Motor neuron (in vitro differentiated cells): ENCODE measurements at regions not wholly inside any gene's neighbourhood (a gene's known extent, or its start where the extent isn't known, plus 50 kb on each side); places are given as distances from the start of the nearest gene placed in this dataset.
"Not testable (repeated sequence)": the region's sequence is repeated elsewhere in the genome, so short reads cannot be mapped to it uniquely, and the experiment has no call there.

Experiments
- ATAC-seq, 8 experiments: fragments of 200-7000 bp; cut with Tn5 transposase; replicated peaks in 6 of 8; 2 replicates each; pipeline ENCODE4 v1.8.0; 2021; ENCODE audit warnings: mild to moderate bottlenecking in 8 of 8, moderate library complexity in 8 of 8
- H3K27ac ChIP-seq, 2 donors: fragments of 250-450 bp; sonication (Bioruptor Pico); 2 replicates each; pipeline ENCODE4 v1.9.0; 2021; ENCODE audit warnings: antibody characterized with exemption in 2 of 2, mild to moderate bottlenecking in 2 of 2, moderate library complexity in 1 of 2
- H3K4me1 ChIP-seq, 2 donors: fragments of 250-450 bp; sonication (Bioruptor Pico); replicated peaks in 1 of 2; 2 replicates each; pipeline ENCODE4 v1.6.1; 2021; ENCODE audit warnings: antibody characterized with exemption in 2 of 2, mild to moderate bottlenecking in 2 of 2, moderate library complexity in 1 of 2
- H3K4me3 ChIP-seq, 5 donors: fragments of 250-450 bp; sonication (Bioruptor Pico); 2 replicates each; pipeline ENCODE4 v1.9.0; 2021; ENCODE audit warnings: antibody characterized with exemption in 5 of 5, mild to moderate bottlenecking in 5 of 5, moderate library complexity in 4 of 5
- WGBS, 10 experiments: fragments of 450-650 bp; shearing (Covaris generic); methylation state at CpG; one replicate each; pipeline ENCODE4 v1.0.0; 2022; 5-methylcytosine and 5-hydroxymethylcytosine counted together
- in situ Hi-C, 9 experiments: fragments of 400-800 bp; cut with MboI; loops; one replicate each; pipeline ENCODE4 v1.15.0; 2021; ENCODE audit warnings: low sequenced_read_pairs in 9 of 9, low pct_unique_long_range_greater_than_20kb in 2 of 9; ENCODE audit not compliant: unreplicated experiment in 9 of 9

DNA sequence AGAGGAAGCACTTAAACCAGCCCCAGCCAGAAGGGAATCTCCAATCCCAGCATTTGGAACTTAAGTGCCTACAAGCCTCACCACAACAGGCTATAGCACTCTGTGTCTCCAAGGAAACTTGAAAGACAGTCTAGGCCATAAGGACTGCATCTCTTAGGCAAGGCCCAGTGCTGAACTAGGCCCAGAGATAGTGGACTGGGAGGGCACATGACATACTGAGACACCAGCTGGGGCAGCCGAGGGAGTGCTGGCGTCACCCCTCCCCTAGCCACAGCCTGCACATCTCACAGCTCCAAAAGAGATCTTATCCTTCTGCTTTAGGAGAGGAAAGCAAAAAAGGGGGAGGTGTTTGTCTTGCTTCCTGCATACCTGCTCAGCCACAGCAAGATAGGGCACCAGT is 618.5 kb downstream of the COL12A1 start:
- H3K4me3 ChIP-seq: no peak overlapping the region
- no peak overlapping the region for H3K27ac ChIP-seq
- no peaks in the 10 kb centered on the region for H3K4me1 ChIP-seq
- no peak for ATAC-seq
- WGBS, 10 experiments: 76 to 100% methylated on average over 1 to 2 of the region's 2 CpGs; no CpG with 5 or more reads in 8 of the 10 experiments
- in situ Hi-C loops: loop anchor here in 1 of 9 experiments (25.0 kb wide), 1 partner anchor 175 kb away; no protein-coding TSS in a partner anchor

DNA sequence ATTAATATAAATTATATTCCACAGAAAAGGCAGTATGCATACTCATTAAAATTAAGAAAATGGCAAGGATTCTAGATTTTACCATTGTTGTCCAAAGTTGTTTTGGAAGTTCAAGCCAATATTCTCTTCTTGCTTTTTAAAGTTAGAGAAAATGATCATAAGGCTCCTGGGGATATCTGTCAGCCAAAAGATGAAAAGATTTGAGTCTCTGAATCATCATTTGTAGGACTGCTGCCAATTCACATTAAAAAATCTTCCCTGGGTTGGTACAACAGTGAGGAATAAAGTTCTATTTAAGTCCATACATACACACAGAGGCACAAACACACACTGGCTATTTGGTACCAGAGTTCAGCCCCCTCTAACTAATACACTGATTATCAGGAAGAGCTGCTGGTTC is 620.1 kb downstream of the COL12A1 start:
- Histone ChIP-seq H3K27ac (no peak overlapping the region), H3K4me1 (no peaks in the 10 kb centered on the region), H3K4me3 (no peak overlapping the region)
- no peak for ATAC-seq
- in situ Hi-C loops: loop anchor here in 1 of 9 experiments (25.0 kb wide), 1 partner anchor 173 kb away; no protein-coding TSS in a partner anchor

DNA sequence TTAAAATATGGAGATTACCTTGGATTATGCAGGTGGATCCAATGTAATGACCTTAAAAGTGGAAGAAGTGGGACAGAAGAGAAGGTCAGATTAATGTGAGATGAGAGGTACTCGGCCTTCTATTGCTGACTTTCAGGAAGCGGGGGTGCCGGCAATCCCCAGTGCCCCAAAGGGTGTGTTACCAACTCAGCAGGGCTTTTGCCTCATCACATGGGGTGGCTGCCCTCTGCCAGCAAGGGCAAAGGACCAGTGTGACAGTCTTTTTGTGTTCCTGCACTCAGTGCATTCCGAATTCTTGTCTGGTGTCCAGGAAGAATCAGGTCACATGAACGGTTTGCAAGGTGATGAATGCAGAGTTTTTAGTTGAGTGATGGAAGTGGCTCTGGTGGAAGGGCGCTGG is 624.2 kb downstream of the COL12A1 start:
- in situ Hi-C loops: loop anchor here in 1 of 9 experiments (25.0 kb wide), 1 partner anchor 169 kb away; no protein-coding TSS in a partner anchor
- ATAC-seq: no peak
- H3K27ac ChIP-seq: no peak overlapping the region
- 43 to 95% (median 84%) methylated on average over 1 to 6 of the region's 6 CpGs for WGBS, 10 experiments
- no peak overlapping the region for H3K4me3 ChIP-seq
- no peaks in the 10 kb centered on the region for H3K4me1 ChIP-seq

DNA sequence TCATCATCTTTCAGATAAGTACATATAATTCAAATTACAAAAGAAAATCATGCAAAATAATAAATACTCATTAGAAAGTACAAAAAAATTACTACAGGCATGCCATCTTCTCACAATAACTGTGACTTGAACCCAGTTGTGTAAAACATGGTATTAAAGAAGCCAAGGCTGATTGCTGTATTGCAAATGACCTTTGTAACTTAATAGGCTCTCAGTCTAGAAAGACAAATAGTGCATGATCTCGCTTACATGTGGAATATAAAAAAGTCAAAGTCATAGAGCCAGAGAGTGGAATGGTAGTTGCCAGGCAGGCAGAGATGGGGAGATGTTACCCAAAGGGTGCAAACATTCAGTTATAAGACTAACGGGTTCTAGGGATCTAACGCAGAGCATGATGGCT is 626.1 kb downstream of the COL12A1 start:
- Histone ChIP-seq H3K27ac (no peak overlapping the region), H3K4me1 (no peaks in the 10 kb centered on the region), H3K4me3 (no peak overlapping the region)
- no peak for ATAC-seq
- in situ Hi-C loops: loop anchor here in 1 of 9 experiments (25.0 kb wide), 1 partner anchor 167 kb away; no protein-coding TSS in a partner anchor
- 50 to 100% (median 85%) methylated on average over 1 to 3 of the region's 3 CpGs for WGBS, 10 experiments

- no peaks in the 10 kb centered on the region for H3K4me1 ChIP-seq
- no peak for ATAC-seq
- WGBS, 10 experiments: 64 to 100% (median 100%) methylated on average over 1 to 2 of the region's 2 CpGs; no CpG with 5 or more reads in 3 of the 10 experiments
- H3K4me3 ChIP-seq: no peak overlapping the region
- H3K27ac ChIP-seq: no peak overlapping the region
- in situ Hi-C loops: loop anchor here in 1 of 9 experiments (25.0 kb wide), 1 partner anchor 167 kb away; no protein-coding TSS in a partner anchor
Measured at GRCh38 chr6:74579047-74579446, 626.8 kb downstream of the COL12A1 start.

GRCh38 chr6:74578339-74578738 is 627.5 kb downstream of the COL12A1 start:
- Histone ChIP-seq H3K4me1 (no peaks in the 10 kb centered on the region), H3K27ac (no peak overlapping the region), H3K4me3 (no peak overlapping the region)
- in situ Hi-C loops: loop anchor here in 1 of 9 experiments (25.0 kb wide), 1 partner anchor 166 kb away; no protein-coding TSS in a partner anchor
- ATAC-seq: peak in 6 of 8 experiments; percentile 16 to 82 (median 40)

- ATAC-seq: no peak
- in situ Hi-C loops: loop anchor here in 1 of 9 experiments (25.0 kb wide), 1 partner anchor 165 kb away; no protein-coding TSS in a partner anchor
- Histone ChIP-seq H3K27ac (no peak overlapping the region), H3K4me1 (no peaks in the 10 kb centered on the region), H3K4me3 (no peak overlapping the region)
Measured at GRCh38 chr6:74577619-74578018, 628.2 kb downstream of the COL12A1 start.

GRCh38 chr6:74574794-74575193 is 631.1 kb downstream of the COL12A1 start:
- ATAC-seq: peak in 3 of 8 experiments; percentile 37 to 43 (median 41)
- 30 to 79% (median 56%) methylated on average over 1 to 5 of the region's 5 CpGs; no CpG with 5 or more reads in 2 of the 10 experiments for WGBS, 10 experiments

DNA sequence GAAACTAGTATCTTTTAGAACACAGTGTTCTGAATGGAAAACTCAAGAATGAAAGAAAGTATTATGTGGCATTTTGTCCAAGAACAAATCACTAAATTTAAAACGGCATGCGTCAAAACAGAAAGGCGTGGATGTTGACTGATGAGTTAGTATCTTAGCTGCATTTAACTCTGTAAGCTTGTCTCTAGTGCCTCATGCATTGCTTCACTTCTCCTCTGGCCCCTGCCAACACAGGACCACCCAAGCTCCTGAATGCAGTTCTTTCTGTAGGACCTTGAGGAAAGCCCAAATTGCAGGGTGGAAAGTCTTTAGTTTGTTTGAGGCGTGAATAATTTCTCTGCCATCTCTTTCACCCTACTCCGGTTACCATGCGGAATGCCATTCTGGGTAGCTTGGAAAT is 632.2 kb downstream of the COL12A1 start:
- H3K4me1 ChIP-seq: no peaks in the 10 kb centered on the region
- no peak overlapping the region for H3K27ac ChIP-seq
- no peak overlapping the region for H3K4me3 ChIP-seq
- in situ Hi-C loops: no loop called here
- 30 to 100% (median 89%) methylated on average over 2 to 6 of the region's 6 CpGs for WGBS, 10 experiments
- no peak for ATAC-seq

More at GRCh38 chr6:74574794-74575193, 631.1 kb downstream of the COL12A1 start:
- in situ Hi-C loops: loop anchor here in 1 of 9 experiments (25.0 kb wide), 1 partner anchor 162 kb away; no protein-coding TSS in a partner anchor
- H3K4me3 ChIP-seq: no peak overlapping the region
- no peak overlapping the region for H3K27ac ChIP-seq
- no peaks in the 10 kb centered on the region for H3K4me1 ChIP-seq

DNA sequence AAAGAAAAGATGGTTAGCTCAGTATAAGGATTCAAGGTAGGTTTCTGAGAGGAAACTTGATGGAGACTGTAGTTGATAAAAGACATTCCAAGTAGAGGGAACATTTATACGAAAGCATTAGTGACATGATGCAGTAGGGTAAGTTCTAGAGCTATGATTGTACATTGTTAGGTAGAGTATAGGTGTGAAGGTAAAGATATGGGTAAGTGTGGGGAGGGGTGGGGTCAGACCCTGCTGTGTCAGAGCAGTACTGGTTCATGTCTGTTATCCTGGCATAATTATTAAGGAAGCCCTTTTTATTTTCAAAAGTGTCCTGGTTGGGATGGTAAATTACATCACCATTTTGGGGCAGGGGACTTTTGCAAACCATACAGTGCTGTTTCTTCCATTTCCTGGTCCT is 635.8 kb downstream of the COL12A1 start:
- WGBS, 10 experiments: 57 to 100% (median 87%) methylated on average over 1 of the region's 1 CpG; no CpG with 5 or more reads in 2 of the 10 experiments
- in situ Hi-C loops: no loop called here
- no peaks in the 10 kb centered on the region for H3K4me1 ChIP-seq
- H3K4me3 ChIP-seq: no peak overlapping the region
- H3K27ac ChIP-seq: no peak overlapping the region
- no peak for ATAC-seq

- in situ Hi-C loops: no loop called here
- H3K27ac ChIP-seq: no peak overlapping the region
- no peak overlapping the region for H3K4me3 ChIP-seq
- ATAC-seq: no peak
- H3K4me1 ChIP-seq: no peaks in the 10 kb centered on the region
- WGBS, 10 experiments: 37 to 98% (median 90%) methylated on average over 3 to 6 of the region's 6 CpGs
Measured at GRCh38 chr6:74568861-74569260, 637.0 kb downstream of the COL12A1 start.

DNA sequence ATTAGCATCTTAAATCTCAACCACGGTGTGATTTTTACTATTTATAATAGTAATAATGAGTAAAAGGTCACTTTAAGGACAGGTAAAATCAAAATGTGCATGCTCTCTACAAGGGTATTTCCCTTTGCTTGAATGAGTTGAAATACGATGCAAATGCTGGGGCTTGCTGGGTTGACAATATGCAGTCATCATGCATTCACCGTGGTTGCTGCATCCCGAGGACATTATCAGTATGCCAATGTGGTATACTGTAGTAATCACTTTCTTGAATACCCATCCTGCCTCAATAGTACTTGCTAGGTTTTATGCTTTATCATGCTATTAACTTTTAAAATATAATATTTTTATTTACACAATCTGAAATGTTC is 637.9 kb downstream of the COL12A1 start:
- H3K4me3 ChIP-seq, in situ Hi-C loops, H3K27ac ChIP-seq, H3K4me1 ChIP-seq: not testable (repeated sequence)
- peak in 2 of 8 experiments; percentile 19 to 41 for ATAC-seq
- 27 to 92% (median 68%) methylated on average over 2 to 4 of the region's 4 CpGs for WGBS, 10 experiments

DNA sequence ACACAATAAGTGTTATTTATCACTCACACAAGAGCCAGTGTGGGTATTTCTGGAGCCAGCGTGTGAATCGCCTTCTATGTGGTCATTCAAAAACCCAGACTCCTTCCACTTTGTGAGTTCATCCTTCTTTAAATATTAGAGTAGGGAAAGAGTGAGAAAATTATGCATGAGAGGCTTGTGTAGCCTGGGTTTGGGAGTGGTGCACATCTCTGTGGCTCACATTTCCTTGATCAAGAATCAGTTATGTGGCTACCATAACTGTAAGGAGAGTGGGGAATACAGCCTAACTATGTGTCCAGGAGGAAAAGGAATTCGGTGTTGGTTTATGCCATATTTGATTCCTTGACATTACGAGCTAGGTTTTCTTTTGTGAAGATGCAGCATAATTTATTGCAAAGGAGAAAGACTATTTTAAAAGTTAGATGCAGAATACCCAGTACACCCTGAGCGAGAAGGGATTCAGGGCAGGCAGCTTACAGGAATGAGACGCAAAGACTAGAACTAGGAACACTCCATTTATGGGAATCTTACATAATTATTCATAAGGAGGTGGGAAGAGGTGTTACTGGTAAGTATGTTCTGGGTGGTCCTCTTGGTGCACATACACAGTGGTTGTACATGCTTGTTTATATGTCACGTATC is 638.5 kb downstream of the COL12A1 start:
- peak in 3 of 8 experiments; percentile 13 to 97 (median 95) for ATAC-seq
- in situ Hi-C loops: no loop called here
- no peaks in the 10 kb centered on the region for H3K4me1 ChIP-seq
- H3K4me3 ChIP-seq: no peak overlapping the region
- H3K27ac ChIP-seq: no peak overlapping the region
- WGBS, 10 experiments: 56 to 100% (median 83%) methylated on average over 1 to 7 of the region's 7 CpGs; no CpG with 5 or more reads in 1 of the 10 experiments

GRCh38 chr6:74557236-74557635 is 648.6 kb downstream of the COL12A1 start:
- in situ Hi-C loops: no loop called here
- Histone ChIP-seq H3K4me1 (no peaks in the 10 kb centered on the region), H3K4me3 (no peak overlapping the region), H3K27ac (no peak overlapping the region)
- no peak for ATAC-seq
